ENCODE measurements at regions not wholly inside any gene's neighbourhood (a gene's known extent, or its start where the extent isn't known, plus 50 kb on each side); places are given as distances from the start of the nearest gene placed in this dataset.

DNA sequence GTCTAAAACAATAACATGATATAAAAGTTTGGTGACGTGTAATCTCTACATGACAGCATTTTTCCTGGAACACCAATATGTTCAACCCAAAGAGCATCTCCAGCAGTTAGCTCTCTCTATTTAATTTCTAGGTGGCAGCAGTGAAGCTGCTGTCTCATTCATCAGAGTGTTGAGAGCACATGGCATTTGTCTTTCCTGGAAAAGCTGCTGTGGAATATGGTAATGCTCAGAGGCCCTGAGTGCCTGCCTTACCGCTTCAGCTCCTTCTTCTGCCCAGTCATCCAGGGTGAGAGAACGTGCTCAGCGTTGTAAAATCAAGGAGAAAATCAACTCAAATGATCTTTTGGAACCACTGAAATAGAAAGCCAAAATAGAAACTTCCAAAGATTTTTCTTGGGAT, 640.7 kb downstream of the ADGRL2 start:
- TF ChIP-seq TAF1 (IDR thresholded peaks at IDR 0.05; ENCODE audit: low read depth) (no peak), YY1 (IDR thresholded peaks at IDR 0.05; ENCODE audit: low read depth) (no peak), CEBPB (IDR thresholded peaks at IDR 0.05) (no peak), ZBTB7A (IDR thresholded peaks at IDR 0.05; ENCODE audit: low read depth) (no peak), CREB1 (IDR thresholded peaks at IDR 0.05; ENCODE audit: low read depth) (no peak), TEAD4 (IDR thresholded peaks at IDR 0.05) (no peak), RAD21 (IDR thresholded peaks at IDR 0.05; ENCODE audit: low read depth) (no peak), NFIC (IDR thresholded peaks at IDR 0.05) (no peak)
- TF ChIP-seq, protein P1, sequence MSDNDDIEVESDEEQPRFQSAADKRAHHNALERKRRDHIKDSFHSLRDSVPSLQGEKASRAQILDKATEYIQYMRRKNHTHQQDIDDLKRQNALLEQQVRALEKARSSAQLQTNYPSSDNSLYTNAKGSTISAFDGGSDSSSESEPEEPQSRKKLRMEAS (IDR thresholded peaks at IDR 0.05): no peak
- TF ChIP-seq, protein P2, sequence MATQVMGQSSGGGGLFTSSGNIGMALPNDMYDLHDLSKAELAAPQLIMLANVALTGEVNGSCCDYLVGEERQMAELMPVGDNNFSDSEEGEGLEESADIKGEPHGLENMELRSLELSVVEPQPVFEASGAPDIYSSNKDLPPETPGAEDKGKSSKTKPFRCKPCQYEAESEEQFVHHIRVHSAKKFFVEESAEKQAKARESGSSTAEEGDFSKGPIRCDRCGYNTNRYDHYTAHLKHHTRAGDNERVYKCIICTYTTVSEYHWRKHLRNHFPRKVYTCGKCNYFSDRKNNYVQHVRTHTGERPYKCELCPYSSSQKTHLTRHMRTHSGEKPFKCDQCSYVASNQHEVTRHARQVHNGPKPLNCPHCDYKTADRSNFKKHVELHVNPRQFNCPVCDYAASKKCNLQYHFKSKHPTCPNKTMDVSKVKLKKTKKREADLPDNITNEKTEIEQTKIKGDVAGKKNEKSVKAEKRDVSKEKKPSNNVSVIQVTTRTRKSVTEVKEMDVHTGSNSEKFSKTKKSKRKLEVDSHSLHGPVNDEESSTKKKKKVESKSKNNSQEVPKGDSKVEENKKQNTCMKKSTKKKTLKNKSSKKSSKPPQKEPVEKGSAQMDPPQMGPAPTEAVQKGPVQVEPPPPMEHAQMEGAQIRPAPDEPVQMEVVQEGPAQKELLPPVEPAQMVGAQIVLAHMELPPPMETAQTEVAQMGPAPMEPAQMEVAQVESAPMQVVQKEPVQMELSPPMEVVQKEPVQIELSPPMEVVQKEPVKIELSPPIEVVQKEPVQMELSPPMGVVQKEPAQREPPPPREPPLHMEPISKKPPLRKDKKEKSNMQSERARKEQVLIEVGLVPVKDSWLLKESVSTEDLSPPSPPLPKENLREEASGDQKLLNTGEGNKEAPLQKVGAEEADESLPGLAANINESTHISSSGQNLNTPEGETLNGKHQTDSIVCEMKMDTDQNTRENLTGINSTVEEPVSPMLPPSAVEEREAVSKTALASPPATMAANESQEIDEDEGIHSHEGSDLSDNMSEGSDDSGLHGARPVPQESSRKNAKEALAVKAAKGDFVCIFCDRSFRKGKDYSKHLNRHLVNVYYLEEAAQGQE (IDR thresholded peaks at IDR 0.05; ENCODE audit: low read depth): no peak
- TF ChIP-seq, protein P3, sequence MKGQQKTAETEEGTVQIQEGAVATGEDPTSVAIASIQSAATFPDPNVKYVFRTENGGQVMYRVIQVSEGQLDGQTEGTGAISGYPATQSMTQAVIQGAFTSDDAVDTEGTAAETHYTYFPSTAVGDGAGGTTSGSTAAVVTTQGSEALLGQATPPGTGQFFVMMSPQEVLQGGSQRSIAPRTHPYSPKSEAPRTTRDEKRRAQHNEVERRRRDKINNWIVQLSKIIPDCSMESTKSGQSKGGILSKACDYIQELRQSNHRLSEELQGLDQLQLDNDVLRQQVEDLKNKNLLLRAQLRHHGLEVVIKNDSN (IDR thresholded peaks at IDR 0.05): no peak

Data from Ishikawa (cell line).